M059J (cell line): ENCODE measurements at regions not wholly inside any gene's neighbourhood (a gene's known extent, or its start where the extent isn't known, plus 50 kb on each side); places are given as distances from the start of the nearest gene placed in this dataset.

Experiments used
- DNase-seq: peaks from one replicate; pipeline ENCODE4 v3.0.0-alpha.2; 2012; ENCODE audit warnings: low read depth

GRCh38 chr2:152227969-152228592 lies 52.5 kb upstream of the STAM2 start:
- no peak for DNase-seq

DNA sequence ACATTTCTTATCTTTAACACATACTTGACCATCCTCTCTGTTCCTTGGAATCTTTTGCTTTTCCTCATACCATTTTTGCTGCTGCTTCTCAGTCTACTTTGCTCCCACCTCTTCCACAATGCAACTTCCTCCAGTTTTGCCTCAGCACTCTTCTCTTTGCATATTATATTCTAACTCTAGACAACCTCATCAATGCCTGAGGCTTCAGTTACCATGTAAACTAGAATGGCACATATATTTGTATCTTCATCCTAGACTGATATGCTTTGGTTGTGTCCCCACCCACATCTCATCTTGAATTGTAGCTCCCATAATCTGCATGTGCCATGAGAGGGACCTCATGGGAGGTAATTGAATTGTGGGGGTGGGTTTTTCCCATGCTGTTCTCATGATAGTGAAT lies 55.9 kb upstream of the STAM2 start:
- no peak for DNase-seq

DNA sequence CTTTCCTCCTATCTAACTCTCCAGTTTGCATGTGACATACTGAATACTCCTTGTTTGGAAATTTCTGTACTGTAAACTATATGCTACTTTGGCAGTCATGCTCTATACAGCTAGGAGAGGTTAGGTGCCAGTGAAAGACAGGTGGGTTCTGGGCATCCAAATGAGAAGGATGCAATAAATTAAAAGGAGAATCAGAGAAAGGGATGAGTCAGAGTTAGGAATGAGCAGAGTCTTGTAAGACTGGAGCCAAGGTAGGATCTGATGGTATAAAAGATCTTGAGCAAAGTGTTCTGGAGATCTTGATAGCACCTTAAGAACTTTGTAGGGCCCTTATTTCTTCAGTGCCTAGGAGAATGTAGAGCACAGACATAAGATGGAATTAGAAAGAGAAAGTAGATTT lies 58.7 kb upstream of the STAM2 start:
- no peak for DNase-seq

DNA sequence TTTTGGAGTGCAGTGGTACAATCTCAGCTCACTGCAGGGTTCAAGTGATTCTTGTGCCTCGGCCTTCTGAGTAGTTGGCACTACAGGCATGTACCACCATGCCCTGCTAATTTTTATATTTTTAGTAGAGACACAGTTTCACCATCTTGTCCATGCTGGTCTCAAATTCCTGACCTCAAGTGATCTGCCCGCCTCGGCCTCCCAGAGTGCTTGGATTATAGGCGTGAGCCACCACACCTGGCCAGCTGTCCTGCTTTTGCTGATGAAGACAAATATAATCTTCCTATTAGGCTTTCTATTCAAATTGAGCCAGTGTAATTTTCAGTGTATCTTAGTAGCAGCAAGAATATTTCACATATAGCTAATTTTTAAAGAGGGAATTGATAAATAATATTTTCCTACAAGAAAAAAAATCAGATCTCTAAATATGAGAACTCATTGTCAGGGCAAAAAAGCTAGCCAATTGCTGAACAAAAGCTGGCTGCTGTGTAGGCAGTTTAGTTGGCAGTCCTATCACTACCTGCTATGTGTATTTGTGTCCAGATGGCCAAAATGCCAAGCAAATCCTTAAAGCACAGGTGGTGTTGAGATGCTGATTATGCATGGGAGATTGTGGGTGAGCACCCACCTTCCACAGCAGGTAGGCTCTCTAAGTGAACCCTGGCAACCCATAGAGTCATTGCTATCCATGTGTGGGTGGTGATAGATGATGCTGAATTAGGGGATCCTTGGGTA lies 60.8 kb upstream of the STAM2 start:
- no peak for DNase-seq

DNA sequence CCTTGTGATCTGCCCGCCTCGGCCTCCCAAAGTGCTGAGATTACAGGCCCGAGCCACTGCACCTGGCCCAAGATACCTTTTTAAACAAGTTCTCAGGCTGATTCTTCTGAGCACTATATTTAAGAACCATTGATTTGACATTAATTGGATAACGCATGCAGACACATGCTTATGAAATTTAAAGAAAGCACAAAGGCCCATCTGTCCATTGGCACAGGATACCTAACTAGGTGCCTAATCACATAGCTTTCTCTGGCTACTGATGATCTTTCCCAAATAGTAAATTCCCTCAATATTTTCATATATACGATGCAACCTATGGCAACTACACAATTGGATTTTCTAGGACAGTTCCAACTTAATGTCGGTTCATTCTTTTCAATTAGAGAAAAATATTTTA lies 62.5 kb upstream of the STAM2 start:
- DNase-seq, result no peak

- DNase-seq, result peak; percentile 91
Measured at GRCh38 chr2:152240559-152241231, 65.1 kb upstream of the STAM2 start.

DNA sequence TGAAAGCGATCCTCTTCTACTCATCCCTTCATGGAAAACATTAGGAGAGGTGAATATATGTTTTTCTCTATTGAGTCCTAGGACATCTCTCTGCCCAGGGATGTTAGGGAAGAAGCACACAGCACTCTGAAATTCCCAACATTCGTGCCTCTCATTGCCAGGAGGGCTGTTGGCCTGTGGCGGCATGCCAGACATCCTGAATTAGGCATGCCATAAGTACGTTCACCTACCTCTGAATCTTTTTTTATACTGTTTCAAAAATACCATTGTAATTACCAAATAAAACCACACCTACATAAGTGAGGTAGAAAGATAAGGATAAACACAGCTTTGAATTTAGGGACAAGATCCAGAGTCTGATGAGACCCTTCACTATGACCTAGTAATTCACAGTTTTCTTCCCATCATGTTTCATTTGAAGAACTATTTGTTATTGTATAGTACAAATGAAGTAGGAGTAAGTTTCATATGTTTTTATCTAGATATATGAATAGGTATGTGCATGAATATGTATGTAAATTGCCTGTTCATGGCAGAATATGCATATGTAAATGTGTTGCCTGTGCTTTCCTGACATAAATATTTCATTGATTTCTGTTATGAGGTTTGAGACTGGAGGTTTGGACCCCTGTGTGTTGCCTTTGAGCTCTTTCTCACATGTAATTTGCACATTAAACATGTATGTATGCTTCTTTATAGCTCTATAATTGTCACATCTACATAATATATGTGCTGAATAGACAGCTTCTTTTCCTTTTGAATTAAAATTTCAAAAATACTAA lies 66.6 kb upstream of the STAM2 start:
- DNase-seq, result peak; percentile 40

DNA sequence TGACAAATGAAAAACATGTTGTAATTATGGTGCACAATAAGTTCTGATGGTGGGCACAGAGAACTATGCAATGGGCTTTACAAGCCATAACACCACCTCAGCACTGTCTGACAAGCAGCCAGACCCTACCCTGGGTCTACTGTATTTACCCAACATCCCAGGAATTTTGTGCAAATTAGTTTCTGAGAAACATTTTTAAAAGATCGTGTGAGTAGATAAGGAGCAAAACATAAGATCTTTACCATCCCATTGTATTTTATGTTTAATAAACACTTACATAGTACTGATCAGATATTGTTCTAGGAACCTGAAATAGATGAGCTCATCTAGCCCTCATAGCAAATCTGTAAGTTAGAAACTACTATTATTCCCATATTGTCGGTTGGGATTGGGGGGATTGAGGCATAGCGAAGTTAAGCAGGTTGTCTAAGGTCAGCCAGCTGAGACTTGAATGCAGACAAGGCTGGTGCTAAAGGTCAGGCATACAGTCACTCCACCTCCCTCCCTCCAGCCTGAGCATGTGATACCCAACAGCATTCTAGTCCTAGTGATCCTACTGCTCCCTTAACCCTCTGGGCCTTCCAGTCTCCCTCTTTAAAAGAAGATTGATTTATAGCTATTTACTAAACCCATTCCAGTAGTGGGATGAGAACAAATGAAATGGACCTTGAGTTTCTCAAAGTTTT lies 67.4 kb upstream of the STAM2 start:
- DNase-seq, result no peak

- no peak for DNase-seq
Measured at GRCh38 chr2:152243761-152244640, 68.4 kb upstream of the STAM2 start.

GRCh38 chr2:152245653-152246052 lies 70.1 kb upstream of the STAM2 start:
- no peak for DNase-seq

- DNase-seq, result no peak
Measured at GRCh38 chr2:152246686-152247336, 71.2 kb upstream of the STAM2 start.

GRCh38 chr2:152247337-152247695 lies 71.8 kb upstream of the STAM2 start:
- DNase-seq, result peak; percentile 70

- no peak for DNase-seq
Measured at GRCh38 chr2:152250421-152251100, 75.0 kb upstream of the STAM2 start.

- no peak for DNase-seq
Measured at GRCh38 chr2:152251211-152251610, 75.6 kb upstream of the STAM2 start.

- no peak for DNase-seq
Measured at GRCh38 chr2:152251811-152252210, 76.2 kb upstream of the STAM2 start.

- no peak for DNase-seq
Measured at GRCh38 chr2:152254486-152254885, 78.9 kb upstream of the STAM2 start.

DNA sequence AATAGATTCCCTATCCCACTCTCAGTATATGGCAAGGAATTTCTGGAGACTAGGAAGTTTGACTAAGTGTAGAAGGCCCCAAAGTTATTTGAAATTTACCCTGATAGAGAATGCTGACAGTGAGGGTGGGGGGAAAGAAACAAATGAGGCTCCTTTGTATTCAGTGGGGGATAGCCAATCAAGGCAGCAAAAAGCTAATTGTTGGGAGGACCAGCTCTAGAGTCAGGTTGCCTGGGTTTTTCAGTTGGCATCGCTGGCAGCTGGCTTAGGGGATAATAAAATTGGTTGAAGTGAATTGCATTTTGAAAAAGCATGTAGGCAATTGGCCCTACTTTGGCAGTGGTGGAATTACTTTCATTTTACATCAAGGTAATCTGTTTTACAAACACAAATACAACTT lies 79.4 kb upstream of the STAM2 start:
- no peak for DNase-seq

GRCh38 chr2:152255918-152256317 lies 79.1 kb upstream of the FMNL2 start:
- no peak for DNase-seq

- DNase-seq, result no peak
Measured at GRCh38 chr2:152260939-152261338, 74.0 kb upstream of the FMNL2 start.

- no peak for DNase-seq
Measured at GRCh38 chr2:152263911-152264310, 71.1 kb upstream of the FMNL2 start.
